HG03103 (cell line): ENCODE measurements at regions not wholly inside any gene's neighbourhood (a gene's known extent, or its start where the extent isn't known, plus 50 kb on each side); places are given as distances from the start of the nearest gene placed in this dataset.
A peak's percentile ranks its signal among the peaks of the same experiment; 100 is the strongest.

ENCODE experiments used
- ATAC-seq: cut with Tn5 transposase; IDR thresholded peaks from one replicate; pipeline ENCODE4 v1.9.1; 2021; ENCODE audit warnings: low read depth; ENCODE audit not compliant: unreplicated experiment

DNA sequence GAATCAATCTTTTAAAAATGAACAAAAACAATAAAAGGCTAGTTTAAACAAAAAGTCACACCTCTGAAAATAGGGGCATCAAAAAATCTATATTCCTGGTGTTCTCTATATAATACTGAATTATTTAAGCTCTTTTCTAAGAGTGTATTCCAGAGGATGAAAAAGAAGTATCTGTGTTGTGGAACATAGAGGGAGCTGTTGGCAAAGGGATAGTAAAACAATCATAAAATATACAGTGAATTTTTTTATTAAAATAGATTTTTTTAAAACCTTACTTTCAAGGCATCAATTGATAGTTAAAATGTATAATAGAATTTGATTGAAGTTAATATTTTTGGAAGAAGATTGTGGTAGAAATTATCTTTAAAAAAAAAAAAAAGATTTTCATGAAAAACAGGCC lies 1409.1 kb upstream of the CELF2 start:
- ATAC-seq = no peak

DNA sequence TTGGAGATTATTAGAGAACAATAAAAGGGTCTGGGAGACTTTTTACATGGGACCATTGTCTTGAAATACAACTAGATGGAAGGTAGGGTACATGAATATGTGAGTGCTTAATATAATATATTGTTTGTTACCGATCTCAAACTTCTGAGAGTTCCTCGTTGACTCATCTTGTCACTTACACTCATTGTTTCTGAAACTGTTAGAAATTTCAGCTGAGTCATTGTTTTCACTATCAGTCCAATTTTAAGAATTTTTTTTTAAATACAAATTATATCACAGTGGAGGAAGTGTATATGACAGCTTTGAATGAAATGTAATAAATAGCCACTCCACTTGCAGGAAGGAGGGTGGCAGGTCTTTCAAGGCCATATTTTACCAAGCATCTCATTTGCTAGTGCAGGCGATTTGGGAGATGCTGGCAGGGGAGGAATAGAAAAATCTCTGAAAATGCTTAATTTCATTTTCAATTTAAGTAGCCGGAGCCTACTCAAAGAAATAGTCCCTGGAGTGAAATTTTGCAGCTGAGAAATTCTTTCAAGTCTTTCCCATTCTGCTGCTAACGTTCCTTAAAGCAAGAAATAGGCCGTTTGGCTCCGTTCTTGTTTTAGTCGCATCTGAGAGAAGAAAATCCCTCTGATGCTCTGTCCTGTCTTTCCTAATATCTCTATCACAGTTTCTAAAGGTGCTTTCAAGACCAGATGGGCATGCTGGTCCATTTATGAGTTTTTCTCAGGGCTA lies 1404.2 kb upstream of the CELF2 start:
- peak; percentile 93 for ATAC-seq

DNA sequence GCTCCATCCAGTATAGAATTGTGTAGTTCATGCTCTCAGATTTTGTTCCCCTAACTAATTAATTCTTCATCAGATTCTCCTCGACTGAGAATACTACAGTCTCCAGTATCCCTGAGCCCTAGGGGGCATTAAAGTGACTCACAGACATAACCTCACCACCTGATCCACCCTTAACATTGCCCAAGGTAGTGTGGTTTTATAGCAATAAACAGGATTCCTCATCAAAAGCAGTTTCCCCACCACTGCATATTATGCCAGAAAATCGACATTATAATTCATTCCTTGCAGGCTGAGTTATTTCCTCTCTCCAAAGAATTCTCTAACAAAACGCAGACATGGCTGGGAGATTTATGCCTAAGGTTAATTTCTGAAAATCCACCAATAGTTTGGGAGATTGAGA lies 1402.5 kb upstream of the CELF2 start:
- no peak for ATAC-seq

DNA sequence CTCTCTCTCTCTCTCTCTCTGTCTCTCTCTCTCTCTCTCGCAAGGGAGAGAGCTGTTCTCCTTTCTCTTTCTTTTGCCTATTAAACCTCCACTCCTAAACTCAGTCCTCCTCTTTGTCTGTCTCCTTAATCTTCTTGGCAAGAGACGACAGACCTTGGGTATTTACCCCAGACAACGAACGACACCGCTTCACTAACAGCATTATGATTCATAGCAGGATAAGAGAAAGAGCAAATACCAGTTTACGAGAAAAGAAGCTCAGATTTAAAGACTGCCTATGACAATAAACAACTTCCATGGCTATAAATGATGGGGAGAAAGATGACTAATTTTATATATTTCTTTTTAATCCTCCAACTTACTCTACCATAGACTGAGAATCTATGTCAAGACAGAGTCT lies 1396.5 kb upstream of the CELF2 start:
- ATAC-seq = no peak

DNA sequence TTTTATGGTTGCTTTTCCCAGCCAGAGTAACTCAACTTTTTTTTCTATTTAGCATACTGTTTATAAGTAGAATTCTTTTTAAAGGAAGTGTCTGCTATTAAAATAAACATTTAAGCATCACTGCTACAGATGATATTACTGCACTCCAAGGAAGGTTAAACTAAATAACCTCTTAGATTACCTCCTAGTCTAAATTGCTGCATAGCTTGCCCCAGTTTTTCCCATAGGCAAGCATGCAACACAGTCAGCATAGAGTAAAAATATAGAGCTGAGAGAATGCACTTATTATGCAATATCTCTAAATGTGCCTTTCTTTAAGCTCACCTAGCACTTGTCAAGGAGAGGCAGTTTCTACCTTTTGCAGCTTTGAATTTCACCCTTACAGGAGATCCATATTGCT lies 1392.4 kb upstream of the CELF2 start:
- ATAC-seq = no peak

DNA sequence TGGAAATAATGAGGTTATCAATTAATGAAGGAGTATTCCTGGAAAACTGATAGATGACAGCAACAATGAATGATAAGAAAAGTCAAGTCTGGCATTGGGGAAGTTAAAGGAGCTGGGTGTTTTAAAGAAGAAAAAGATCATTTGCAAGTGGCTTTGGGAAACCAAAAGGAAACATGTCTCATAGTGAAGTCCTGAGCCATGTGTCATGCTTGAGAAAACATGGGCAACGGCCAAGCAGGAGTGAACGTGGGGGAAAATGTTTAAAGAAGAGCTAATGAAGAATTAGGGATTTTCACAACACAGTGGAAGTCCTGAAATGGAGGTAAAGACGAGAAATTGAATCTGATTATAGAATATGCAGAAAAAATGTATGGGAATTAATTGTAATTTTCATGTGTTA lies 1383.2 kb upstream of the CELF2 start:
- no peak for ATAC-seq

DNA sequence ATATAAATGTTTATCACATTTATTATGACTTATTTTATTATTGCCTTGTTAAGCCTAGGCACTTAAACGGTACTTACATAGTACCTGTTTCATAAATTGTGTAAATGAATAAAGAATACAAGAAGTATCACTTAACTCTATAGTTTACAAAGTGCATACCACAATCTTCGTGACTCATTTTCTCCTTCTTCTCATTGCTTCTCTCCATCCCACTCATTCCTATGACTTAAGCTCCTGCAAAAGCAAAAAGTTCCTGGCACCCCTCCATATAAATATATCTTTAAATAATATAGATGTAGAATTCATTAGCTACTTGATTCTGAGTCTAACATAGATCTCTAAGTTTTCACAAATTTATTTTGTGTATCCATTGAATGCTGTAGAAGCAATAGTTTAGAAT lies 1382.0 kb upstream of the CELF2 start:
- no peak for ATAC-seq

DNA sequence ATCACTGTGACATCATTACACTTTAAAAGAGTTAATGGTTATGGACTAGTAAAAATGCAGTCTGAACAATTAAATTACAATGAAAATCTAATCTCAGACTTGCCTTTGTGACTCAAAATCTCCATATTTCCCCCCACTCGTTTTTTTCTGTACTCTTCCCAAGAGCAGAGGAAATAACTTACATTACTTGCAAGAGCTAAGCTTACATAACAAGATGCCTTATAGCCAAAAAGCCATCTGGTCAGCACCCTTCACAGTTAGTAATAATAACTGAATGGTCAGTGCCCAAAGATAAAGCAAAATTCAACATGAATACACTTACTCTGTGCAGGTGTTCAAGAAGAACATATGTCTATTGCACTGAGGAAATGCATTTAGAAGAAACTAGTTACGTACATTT lies 1381.5 kb upstream of the CELF2 start:
- no peak for ATAC-seq

DNA sequence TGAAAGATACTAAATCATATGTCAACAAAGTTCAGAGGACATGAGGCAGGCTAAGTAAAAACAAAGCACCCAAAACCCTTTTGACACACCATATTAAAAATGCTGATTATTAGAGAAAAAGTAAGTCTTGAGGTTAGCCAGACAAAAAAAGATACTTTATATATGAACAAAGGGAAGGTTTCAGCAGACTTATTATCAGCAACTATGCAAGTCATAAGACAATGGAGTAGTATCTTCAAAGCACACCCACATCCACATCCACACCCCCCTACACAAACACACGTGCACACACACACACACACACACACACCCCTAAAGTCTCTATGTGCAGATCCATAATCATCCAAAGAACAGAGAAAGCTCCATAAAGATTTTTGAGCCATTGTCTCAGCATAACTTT lies 1373.9 kb upstream of the CELF2 start:
- ATAC-seq = no peak

DNA sequence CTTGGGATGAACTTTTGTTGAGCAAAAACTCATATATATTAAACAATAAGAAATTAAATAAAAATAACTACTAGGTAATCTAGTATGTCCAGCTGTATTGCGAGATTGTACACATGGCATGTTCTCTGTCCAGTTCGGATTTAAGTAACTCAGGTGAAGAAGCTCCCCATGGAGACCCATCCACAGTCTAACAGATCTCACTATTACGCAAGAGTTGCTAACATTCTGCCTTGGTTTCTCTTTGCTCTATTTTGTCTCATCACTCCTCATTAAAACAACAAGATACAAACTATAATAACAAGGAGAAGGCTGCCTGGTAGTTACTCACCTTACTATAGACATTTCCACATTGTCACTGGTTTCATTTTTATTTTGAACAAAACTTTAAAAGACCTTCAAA lies 1372.3 kb upstream of the CELF2 start:
- no peak for ATAC-seq

DNA sequence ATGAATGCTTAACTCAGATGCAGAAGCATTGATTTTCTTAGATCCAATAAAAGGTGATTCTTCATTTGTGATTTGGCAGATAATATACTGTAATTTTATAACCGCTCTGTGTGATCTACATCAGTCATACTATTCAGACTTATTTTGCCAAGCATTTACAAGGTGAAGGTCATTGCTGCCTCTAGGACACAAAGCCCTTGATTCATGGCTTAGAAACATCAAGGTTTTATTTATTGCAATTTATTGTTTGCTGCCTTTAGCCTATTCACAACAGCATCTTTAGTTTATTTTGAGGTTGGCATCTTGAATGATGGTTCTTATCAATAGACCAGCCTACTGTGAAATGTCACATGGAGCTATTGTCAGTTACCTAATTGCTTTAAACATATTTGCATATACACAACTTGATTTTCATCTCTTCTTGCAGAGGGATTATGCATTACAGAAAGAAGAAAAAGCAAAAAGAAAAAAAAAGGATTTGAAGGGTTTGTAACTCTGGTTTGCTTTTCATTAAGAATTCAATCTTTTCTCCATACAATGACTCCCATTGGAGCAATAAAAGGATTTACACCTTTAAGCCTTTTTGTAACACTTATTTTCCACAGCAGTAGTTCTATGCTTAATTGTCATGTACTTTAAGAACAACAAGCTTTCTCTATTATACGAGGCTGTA lies 1371.6 kb upstream of the CELF2 start:
- no peak for ATAC-seq

DNA sequence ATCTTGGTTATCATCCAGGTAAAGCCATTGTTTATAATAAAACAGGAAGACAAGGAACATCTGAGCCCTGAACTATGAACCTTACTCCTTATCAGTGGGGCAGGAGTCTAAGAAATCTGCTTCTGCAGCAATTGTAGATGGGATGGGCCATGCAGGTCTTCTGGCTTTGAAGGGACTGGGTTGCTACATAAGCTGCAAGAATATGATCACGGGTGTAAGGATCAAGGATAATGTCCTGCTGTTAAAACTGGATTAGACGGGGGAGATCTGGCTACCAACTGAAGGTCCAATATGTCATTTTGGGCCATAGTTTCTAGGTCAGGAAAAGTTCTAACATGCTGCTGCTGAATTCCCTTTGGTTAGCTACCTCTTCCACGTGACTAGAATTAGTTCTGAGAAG lies 1363.4 kb upstream of the CELF2 start:
- no peak for ATAC-seq

DNA sequence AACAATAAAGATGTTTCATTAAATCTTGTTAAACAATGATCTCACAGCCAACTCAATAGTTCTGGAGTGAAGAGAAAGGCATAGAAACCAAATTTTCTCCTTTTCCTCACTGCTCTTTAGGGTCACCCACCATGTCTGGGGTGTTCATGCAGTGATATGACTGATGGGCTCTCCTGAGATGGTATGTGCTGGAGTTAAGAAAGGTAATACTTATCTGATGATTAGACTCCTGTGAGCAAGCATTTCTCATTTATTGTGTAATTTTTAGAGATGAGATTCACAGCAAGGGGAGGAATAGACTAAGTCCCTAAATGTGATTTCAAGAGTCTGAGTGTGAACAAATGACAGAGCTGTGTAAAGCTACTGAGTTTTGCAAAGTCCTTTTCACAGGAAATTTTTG lies 1361.3 kb upstream of the CELF2 start:
- no peak for ATAC-seq

DNA sequence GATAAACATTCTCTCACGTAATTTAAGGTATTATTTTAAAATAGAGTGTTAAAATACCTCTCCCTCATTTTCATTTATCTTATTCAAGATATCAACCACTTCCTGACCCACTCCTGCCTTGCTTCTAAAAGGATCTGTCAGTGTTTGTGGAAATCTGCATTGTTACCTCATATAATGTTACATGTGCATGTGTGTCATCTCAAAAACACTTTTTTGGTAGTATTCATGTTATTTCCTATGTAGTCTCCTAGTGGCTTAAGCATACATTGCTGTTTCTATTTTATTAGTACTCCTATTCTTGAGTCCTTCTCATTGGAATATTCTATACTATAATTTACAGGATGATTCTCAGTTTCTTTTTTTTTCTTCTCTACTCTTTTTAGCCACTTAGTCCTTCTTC lies 1360.7 kb upstream of the CELF2 start:
- ATAC-seq = no peak

DNA sequence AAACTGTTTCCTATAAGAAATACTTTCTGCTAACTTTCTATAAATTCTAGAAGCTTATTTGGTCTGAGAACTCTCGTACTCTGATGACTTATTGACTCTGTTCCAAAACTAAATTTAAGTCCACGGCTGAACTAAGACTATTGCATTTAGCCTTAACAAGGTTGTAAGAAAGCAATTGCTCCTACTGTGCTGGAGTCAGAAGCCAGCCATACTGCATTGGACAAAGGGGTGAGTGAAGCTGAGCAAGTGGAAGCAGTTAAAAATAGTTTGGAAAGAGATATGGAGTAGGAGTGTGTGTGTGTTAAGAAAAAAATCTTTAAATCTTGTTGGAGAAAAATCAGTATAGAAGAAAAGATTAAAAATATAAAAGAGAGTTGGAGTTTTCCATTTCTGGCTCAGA lies 1360.1 kb upstream of the CELF2 start:
- ATAC-seq = no peak

DNA sequence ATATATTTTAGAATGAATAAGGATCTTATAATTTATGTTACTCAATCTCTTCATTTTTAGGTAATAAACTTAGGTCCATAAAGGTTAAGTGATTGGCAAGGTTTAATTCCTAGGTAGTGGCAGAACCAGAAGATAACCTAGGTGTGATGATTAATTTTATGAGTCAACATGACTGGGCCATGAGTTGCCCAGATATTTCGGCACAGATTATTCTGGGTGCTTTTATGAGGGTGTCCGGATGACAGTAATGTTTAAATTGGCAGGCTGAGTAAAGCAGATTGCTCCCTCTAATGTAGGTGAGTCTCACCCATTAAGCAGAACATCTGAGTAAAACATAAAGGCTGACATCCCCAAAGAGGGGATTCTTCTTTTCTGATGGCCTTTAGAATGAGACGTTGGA lies 1349.3 kb upstream of the CELF2 start:
- ATAC-seq = no peak

DNA sequence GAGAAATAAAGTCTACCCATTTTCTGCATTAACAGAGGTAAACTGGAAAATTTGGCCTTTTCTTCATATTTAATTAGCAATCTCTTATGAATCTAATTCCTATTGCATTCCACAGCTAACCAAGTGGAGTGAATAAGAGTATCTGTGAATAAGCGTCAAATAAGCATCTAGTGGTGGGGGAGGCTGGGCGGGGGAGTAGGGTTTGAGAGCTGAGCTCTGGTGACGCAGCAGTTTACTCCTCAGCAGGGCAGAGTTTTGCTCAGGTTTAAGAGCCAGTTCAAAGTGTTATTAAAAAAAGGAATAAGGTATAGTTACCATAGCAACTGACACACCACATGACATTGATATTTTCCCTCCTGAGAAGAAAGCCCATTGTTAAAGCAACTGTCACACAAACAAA lies 1346.8 kb upstream of the CELF2 start:
- no peak for ATAC-seq

DNA sequence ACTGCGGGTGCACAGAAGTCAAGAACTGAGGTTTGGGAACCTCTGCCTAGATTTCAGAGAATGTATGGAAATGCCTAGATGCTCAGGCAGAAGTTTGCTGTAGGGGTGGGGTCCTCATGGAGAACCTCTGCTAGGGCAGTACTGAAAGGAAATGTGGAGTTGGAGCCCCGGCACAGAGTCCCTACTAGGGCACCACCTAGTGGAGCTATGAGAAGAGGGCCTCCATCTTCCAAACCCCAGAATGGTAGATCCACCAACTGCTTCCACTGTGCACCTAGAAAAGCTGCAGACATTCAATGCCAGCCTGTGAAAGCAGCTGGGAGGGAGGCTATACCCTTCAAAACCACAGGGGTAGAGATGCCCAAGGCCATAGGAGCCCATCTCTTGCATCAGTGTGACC lies 1336.0 kb upstream of the CELF2 start:
- no peak for ATAC-seq

DNA sequence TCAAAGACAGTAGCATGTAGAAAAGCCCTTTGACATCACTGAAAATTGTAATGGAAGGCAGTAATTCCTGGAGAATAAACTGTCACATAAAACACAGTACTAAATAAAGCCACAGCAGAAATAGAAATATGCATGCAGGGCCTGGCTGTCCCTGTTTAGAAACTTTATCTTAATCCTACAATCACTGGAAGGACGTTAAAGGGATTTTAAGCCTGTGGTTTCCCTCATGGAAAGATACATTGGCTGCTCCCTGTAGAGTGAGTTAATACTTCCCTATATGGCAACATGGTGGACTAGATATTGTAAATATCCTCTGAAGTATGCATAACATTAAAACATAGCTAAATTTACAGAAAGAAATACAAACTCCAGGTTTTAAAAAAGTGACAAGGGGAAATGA lies 1334.9 kb upstream of the CELF2 start:
- no peak for ATAC-seq

DNA sequence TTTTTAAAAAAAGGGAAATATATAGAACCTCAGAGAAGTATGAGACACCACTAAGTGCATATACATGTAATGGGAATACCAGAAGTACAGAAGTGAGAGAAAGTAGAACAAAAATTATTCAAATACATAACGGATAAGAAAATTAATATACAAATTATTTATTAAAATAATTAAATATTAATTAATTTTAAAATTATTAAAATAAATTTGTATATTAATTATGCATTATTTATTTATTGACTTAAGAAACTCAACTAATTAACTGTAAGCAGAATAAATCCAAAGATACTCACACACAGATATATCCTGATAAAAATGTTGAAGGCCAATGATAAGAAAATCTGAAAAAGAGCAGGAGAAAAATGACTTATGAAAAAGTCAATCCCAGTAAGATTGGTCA lies 1333.5 kb upstream of the CELF2 start:
- ATAC-seq = no peak

DNA sequence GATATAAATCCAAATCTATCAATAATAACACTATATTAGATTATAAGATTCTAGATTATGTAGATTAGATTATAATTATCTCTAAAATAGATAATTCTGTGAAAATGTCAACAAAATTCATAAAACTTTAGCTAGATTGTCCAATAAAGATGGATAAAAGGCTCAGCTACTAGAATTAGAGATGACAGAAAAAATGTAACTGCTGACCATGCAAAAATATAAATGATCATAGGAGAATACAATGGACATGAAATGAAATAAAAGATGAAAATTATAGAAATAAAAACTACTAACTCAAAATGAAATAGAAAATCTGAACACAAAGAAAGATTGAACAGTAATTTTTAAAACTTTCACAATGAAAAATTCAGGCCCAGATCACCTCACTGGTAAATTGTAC lies 1332.1 kb upstream of the CELF2 start:
- ATAC-seq = no peak

DNA sequence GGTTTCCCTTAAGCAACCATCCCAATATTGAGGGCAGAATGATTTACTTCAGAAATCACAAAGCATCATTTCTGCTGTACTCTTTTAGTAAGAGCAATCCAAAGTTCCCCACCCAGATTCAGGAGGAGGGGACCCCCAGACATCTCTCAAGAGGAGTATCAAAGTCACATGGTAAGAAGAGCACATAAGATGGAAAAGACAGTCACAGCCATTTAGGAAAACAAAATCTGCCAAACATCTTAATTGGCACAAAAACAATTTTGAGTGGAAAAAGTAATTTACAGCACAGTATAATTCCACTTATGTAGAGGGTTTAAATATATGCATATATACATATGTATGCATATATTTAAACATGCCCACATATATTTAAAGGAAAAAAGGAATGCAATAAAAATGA lies 1329.0 kb upstream of the CELF2 start:
- no peak for ATAC-seq

DNA sequence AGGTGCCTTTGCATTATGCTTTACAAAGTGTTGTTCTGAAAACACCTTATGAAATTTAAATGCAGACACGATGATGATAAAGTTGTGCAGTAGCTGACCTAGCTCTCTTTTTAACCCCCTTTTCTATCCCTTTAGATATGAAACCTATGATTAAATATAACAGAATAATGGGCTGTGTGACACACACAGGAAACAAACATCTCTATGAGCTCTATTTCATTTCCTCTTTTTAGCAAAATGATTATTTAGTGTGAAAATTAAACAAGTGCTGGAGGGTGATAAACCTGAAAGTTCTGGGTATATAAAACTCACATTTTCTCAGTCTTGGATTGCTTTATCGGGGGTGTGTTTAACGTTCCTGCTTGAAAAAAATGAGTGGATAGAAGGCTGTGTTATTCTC lies 1310.5 kb upstream of the CELF2 start:
- ATAC-seq = no peak
